Stimulated activated CD4-positive, alpha-beta T cell treated with anti-CD3 and anti-CD28 coated beads, Interleukin-4, amount 100 ng/mL, for 4 hours (primary cell): ENCODE measurements at regions not wholly inside any gene's neighbourhood (a gene's known extent, or its start where the extent isn't known, plus 50 kb on each side); places are given as distances from the start of the nearest gene placed in this dataset.

Source experiments
- DNase-seq, 2 experiments: peaks; one replicate each; pipeline ENCODE4 v3.0.0-alpha.2; 2020

DNA sequence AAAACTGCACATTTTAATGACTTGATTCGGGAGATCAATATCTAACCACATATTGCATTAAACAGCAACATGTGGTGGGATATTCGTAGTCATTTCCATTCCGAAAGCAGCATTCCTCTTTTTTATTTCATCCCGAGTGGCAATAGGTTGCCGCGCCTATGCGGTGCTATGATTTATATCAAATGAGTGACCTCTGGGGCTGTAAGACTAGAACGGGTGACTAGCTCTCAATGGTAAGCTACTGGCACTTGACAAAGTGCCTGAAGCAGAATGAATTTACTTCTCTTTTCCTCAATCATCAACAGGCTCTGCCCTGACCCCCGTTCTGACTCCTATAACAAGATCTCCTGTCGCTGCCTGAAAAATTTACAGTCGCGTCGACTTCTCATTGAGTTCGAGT lies 162.3 kb downstream of the ZNF281 start:
- no peak for DNase-seq

DNA sequence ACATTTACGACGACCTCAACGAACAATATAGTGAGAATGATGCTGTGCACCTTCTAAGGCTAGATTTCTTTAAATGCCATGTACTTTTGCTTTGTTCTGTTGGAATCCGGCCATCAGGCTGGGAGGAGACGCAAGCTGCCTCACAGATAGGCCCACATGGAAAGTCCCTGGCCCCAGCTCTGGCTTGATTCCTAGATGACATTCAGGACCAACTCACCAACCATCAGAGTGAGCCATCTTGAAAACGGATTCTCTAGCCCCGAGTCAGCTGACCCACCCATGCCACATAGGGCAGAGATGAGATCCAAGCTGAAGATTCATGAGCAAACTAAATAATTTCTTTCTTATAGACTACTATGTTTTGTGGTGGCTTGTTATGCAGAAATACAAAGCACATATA lies 164.4 kb downstream of the ZNF281 start:
- DNase-seq: no peak

DNA sequence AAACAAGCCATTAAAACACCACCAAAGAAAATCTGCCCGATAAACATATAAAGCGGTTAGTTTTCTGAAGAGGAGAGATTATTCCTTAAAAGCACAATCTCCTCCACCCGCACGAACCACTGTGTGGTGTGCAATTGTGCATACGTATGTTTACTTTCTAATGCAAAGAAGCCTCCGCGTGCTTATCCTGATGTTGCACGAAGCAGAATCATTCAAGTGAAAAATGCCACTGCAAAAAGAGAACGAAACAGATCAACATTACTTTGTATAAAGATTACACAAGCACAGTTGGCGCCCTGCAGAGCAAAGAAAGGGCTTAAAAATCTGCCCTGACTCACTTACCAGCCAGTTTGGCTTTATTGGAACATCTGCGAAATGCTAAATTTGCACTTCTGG lies 166.8 kb downstream of the ZNF281 start:
- DNase-seq: no peak

DNA sequence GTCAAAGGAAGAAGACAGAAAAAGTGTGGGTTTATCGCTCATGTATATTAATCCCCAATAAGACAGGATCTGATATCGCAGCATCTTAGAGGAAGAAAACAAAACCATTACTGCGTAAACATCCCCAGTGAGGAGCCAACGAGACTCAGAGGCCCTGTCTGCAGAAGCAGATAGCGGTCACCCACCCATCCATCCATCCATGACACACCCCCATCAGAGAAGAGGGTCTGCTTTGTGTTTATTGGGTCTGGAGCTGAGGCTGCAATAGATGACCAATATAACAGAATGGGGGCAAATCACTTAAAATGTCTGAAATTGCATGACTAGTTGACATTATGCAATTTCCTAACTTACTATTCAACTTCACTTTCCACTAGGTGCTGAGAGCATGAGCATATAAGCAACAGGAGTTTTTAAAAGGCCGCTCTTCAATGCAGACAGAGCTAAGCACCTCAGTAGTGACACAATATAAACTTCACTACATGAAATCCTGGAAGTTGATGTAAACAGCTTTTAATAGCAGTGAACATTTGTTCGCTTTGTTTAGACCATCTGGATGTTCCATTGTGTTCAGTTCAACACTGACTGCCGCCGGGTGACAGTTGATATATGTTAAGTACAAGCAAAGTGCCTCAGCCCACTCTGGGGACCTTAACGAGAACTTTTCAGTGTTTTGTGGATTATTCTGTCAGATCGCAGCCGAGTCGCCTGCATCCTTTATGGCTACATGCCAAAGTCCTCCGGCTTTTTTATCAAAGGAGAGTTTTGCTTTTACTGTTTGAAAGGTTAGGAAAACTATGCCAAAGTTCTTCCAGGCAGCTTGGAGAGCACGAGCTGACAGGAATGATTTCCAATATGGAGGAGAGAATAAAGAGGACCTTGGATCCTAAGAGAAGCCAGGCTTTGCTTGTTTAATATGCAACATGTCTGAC lies 167.5 kb downstream of the ZNF281 start:
- no peak for DNase-seq

DNA sequence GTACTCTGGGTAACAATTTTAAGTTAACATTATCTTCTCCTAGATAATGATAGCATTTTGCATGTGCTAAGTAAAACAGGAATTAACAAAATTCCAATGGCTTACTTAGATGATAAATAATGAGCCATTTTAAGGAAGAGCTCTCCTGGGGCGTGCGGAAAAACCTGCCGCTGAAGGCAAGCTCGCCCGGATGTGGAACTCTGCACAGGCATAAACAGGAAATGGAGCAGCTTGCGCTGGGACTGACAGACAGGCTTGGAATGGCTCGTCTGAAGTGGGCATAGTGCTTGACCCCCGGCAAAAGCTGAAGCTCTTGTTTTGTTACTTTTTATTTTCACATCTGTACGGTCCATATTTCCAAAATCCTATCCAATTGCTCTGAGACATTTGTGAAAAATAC lies 169.2 kb downstream of the ZNF281 start:
- DNase-seq: no peak

DNA sequence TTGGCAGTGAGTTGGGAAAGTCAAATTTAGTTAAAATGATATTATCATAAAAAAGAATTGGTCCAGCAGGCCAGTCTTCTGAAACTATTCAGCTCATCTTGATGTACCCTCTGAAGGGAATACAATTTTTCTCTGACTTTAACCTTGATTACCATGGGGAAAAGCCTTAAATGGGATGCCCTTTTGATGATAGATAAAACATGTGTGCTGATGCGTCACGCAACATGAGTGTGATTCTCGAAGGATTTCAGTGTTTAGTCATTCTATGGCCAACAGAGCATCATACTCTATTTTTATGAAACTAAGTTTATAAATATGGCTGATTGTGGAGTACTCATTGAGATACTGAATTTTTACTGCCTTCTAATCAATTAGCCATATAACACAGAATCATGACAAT lies 171.5 kb downstream of the ZNF281 start:
- DNase-seq: no peak

DNA sequence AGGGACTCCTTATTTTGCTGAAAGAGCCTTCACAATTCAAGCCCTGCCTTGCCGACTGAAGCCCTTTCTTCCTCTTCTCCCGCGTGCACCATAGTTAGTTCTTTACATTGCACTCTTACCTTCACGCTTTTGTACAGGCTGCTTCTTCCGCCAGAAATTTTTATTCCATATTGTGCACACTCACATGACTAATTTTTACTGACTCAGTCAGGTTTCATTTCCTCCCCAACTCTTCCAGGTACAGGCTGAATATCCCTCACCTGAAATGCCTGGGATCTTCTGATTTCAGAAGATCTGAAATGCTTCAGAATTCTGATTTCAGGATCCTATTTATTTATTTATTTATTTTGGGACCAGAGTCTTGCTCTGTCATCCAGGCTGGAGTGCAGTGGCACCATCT lies 172.8 kb downstream of the ZNF281 start:
- no peak for DNase-seq

DNA sequence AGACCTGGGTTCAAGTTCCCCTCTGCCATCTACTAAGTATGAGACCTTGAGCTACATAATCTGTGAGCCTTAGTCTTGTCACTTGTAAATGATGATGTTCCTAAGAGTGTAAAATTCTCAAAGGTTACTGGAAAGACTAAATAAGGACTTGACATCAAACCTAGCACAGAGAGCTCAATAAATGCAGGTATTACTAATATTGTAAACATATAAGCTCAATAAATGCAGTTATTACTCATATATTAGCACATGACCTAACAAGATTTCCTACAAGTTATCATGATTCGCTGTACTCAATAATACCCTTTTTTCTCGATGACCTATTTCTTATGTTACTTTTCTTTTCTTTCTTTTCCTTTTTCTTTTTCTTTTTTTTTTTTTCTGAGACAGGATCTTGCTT lies 174.9 kb downstream of the ZNF281 start:
- DNase-seq: no peak

DNA sequence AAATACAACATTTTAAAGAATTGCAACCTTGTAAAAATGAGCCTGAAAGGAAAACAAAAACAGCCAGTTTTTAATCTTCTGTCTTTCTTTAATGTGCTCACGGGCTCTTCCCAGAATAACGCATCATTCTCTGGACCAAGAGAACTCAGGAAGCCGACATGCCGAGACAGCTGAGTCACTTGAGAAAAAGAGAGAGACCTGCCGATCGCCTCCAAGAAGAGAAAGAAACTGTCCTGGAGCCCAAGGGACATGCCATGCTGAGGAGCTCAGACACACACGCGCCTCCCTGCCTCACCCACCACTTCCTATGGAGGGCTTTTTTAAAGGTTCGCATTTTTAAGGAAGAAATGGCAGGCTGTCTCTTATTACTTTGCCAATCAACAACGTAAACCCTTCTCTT lies 176.4 kb downstream of the ZNF281 start:
- no peak for DNase-seq

DNA sequence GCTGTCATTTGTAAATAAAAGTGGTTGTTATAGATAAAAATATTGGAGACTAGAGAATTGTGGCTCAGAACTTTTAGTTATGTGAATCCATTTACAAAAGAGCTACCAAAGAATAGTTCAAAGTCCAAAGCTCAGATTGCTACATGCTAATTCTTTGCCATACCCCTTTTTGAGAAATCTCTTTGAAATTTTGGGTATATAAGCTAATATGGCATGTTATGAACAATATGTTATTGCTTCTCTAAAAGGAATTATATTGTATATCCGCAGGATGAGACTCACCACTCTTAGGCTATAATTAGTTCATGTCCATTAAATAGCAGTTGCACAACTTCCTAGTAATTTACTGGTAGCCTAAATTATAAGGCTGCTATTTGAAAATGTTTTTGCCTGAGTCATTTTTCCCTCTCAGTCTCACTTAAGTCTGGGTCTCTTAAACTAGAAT lies 178.0 kb downstream of the ZNF281 start:
- no peak for DNase-seq

DNA sequence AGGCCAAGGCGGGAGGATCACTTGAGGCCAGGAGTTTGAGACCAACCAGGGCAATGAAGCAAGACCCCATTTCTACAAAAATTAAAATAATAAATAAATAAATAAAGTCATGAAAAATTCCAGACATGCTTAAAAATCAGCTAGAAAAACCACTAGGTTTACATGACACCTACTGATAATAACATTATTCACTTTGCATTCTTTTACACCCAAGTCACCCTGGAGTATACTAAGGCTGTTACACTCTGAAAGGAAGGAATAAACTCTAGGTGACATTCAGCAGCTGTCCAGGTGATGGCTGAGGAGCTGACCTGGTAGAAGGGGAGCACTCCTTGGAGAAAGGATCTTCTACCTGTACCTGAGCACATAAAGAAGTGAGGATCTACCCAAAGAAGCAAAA lies 179.2 kb downstream of the ZNF281 start:
- no peak for DNase-seq

DNA sequence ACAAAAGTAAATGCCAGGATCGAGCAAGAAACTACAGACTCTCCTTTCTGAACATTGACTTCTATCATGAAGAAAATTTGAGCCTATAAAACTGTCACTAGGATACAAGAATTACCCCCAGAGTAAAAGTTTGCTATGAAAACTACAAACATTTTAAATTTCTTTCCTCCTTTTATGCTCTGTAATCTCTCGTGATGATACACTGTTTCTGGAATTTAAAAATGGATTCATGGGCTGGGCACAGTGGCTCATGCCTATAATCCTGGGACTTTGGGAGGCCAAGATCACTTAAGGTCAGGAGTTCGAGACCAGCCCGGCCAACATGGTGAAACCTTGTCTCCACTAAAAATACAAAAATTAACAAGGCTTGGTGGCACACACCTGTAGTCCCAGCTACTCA lies 181.3 kb downstream of the ZNF281 start:
- DNase-seq: no peak

DNA sequence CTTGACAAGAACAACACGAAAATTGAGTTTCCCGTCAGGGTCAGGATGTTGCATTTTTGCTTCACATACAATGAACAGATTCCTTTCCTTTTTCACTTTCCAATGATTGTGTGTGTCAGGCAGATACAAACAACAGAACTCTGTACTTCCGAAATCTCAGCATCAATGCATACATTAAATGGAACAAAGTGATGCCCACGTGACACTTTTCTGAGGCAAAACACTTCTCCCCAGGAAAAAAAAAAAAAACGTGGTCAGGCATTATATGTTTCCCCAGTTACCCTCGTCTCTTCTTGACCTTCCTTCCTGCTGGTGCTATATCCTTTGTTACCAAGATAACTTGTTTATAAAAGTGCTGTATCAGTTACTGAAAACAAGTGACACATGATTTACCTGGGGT lies 181.8 kb downstream of the ZNF281 start:
- no peak for DNase-seq
